ENCODE measurements at regions not wholly inside any gene's neighbourhood (a gene's known extent, or its start where the extent isn't known, plus 50 kb on each side); places are given as distances from the start of the nearest gene placed in this dataset.

DNA sequence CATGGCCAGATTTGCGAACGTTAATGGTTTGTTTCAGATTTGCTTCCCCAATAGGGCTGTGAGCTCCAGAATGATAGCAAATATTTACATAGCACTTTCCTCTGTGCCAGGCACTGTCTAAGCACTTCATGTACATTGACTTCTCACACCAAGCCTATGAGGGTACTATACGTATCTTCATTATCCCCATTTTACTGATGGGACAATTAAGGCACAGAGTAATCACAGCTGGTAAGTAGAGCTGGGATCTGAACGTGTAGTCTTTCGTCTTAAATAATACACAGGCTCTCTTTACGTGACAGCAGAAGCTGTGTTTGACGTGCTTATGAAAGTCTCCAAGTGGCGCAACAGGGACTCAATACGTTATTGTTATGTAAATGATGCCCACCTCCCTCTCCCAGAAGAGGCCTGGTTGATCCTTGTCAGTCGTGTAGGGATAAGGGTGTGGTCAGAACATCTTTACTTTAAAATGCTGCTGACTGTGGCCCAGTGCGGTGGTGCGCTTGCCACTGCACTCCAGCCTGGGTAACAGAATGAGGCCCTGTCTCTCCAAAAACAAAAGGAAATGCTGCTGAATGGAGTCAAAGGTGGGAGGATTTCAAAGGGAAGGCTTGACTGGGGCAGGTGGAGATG lies 66.3 kb upstream of the TCL1B start:
- no peaks in the 10 kb centered on the region for H3K9me3 ChIP-seq (ENCODE audit: control insufficient read depth, insufficient read depth, low read length)
- H4K20me1 ChIP-seq (ENCODE audit: insufficient read depth, low read length): no peaks in the 10 kb centered on the region
- TF ChIP-seq FOS (IDR thresholded peaks at IDR 0.05; ENCODE audit: low read depth, low read length) (no peak), BHLHE40 (IDR thresholded peaks at IDR 0.05; ENCODE audit: low read depth, low read length) (no peak), RFX5 (IDR thresholded peaks at IDR 0.05; ENCODE audit: low read depth, low read length) (no peak), POLR2A (IDR thresholded peaks at IDR 0.05; ENCODE audit: low read depth, low read length) (no peak), MAFK (IDR thresholded peaks at IDR 0.05; ENCODE audit: low read depth, low read length) (no peak), MXI1 (IDR thresholded peaks at IDR 0.05; ENCODE audit: borderline replicate concordance, low read depth, low read length) (no peak), RAD21 (IDR thresholded peaks at IDR 0.05; ENCODE audit: low read length) (no peak)
- TF ChIP-seq, protein P1, sequence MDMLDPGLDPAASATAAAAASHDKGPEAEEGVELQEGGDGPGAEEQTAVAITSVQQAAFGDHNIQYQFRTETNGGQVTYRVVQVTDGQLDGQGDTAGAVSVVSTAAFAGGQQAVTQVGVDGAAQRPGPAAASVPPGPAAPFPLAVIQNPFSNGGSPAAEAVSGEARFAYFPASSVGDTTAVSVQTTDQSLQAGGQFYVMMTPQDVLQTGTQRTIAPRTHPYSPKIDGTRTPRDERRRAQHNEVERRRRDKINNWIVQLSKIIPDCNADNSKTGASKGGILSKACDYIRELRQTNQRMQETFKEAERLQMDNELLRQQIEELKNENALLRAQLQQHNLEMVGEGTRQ (IDR thresholded peaks at IDR 0.05; ENCODE audit: low read depth, low read length): no peak
- TF ChIP-seq, protein P2, sequence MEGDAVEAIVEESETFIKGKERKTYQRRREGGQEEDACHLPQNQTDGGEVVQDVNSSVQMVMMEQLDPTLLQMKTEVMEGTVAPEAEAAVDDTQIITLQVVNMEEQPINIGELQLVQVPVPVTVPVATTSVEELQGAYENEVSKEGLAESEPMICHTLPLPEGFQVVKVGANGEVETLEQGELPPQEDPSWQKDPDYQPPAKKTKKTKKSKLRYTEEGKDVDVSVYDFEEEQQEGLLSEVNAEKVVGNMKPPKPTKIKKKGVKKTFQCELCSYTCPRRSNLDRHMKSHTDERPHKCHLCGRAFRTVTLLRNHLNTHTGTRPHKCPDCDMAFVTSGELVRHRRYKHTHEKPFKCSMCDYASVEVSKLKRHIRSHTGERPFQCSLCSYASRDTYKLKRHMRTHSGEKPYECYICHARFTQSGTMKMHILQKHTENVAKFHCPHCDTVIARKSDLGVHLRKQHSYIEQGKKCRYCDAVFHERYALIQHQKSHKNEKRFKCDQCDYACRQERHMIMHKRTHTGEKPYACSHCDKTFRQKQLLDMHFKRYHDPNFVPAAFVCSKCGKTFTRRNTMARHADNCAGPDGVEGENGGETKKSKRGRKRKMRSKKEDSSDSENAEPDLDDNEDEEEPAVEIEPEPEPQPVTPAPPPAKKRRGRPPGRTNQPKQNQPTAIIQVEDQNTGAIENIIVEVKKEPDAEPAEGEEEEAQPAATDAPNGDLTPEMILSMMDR (conservative IDR thresholded peaks at IDR 0.05; ENCODE audit: low read depth, low read length): no peak
- TF ChIP-seq, protein P3, sequence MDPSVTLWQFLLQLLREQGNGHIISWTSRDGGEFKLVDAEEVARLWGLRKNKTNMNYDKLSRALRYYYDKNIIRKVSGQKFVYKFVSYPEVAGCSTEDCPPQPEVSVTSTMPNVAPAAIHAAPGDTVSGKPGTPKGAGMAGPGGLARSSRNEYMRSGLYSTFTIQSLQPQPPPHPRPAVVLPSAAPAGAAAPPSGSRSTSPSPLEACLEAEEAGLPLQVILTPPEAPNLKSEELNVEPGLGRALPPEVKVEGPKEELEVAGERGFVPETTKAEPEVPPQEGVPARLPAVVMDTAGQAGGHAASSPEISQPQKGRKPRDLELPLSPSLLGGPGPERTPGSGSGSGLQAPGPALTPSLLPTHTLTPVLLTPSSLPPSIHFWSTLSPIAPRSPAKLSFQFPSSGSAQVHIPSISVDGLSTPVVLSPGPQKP (IDR thresholded peaks at IDR 0.05; ENCODE audit: borderline replicate concordance, low read depth, low read length): no peak
- no peak overlapping the region for H2BK20ac ChIP-seq (ENCODE audit: low read depth, low read length)
- ChIA-PET POLR2A (ENCODE audit: unreplicated experiment) (no interaction called here), CTCF (no interaction called here)
- no peaks in the 10 kb centered on the region for H3K9me1 ChIP-seq (ENCODE audit: insufficient read depth, low read length)
- H3K56ac ChIP-seq (ENCODE audit: extremely low read depth, insufficient read depth, low read length): no peak overlapping the region
- no TSS peak for BruUV-seq (replicated peaks)
- no peak overlapping the region for H2BK120ac ChIP-seq (ENCODE audit: low read depth, low read length)
- H2AK5ac ChIP-seq (ENCODE audit: low read depth, low read length): no peak overlapping the region
- H3K4ac ChIP-seq (ENCODE audit: low read depth, low read length): no peak overlapping the region
- no peak for DNase-seq
- H4K91ac ChIP-seq (ENCODE audit: insufficient read depth, low read depth, low read length): no peak overlapping the region
- no peak overlapping the region for H2AK9ac ChIP-seq (replicated peaks; ENCODE audit: low read depth, low read length, poor library complexity)
- dilution Hi-C loops (cut with HindIII; ENCODE audit: low sequenced_read_pairs, unreplicated experiment): no loop called here
- H3K4me3 ChIP-seq (ENCODE audit: insufficient read depth, low read depth, low read length): no peak overlapping the region
- no peak overlapping the region for H3K18ac ChIP-seq (ENCODE audit: low read depth, low read length)
- H4K8ac ChIP-seq (ENCODE audit: low read depth in 2 of 2, low read length in 2 of 2): no peak overlapping the region
- H3K4me2 ChIP-seq (ENCODE audit: low read depth, low read length): no peak overlapping the region
- H3K79me1 ChIP-seq (ENCODE audit: low read depth in 1 of 2, low read length in 2 of 2): no peaks in the 10 kb centered on the region
- H2AFZ ChIP-seq (replicated peaks; ENCODE audit: low read length, poor library complexity): no peak overlapping the region
- 83% methylated on average over 2 of the region's 12 CpGs; no CpG with 5 or more reads in 1 of the 2 experiments for WGBS, 2 experiments (ENCODE audit: extremely low coverage in 2 of 2, insufficient read length in 1 of 2)
- H3K27me3 ChIP-seq (ENCODE audit: control insufficient read depth, insufficient read depth, low read length): no peaks in the 10 kb centered on the region
- no peaks in the 10 kb centered on the region for H3K4me1 ChIP-seq (ENCODE audit: control insufficient read depth, insufficient read depth, low read length)
- H3K27ac ChIP-seq (ENCODE audit: insufficient read depth, low read length): no peak overlapping the region
- H3K14ac ChIP-seq (replicated peaks; ENCODE audit: low read depth, low read length): no peak overlapping the region
- no peak overlapping the region for H2BK5ac ChIP-seq (ENCODE audit: low read depth, low read length, poor library complexity, severe bottlenecking)
- ATAC-seq (ENCODE audit: low read depth): no peak
- intact Hi-C loops (cut with micrococcal nuclease): no loop called here
- H3K9ac ChIP-seq (ENCODE audit: low read depth, low read length): no peak overlapping the region
- H2BK15ac ChIP-seq (ENCODE audit: low read depth, low read length): no peak overlapping the region
- no peaks in the 10 kb centered on the region for H3K36me3 ChIP-seq (ENCODE audit: control insufficient read depth, insufficient read depth, low read length)
- in situ Hi-C loops (cut with MboI; ENCODE audit: low sequenced_read_pairs): no loop called here
- H3K23ac ChIP-seq (ENCODE audit: low read depth, low read length): no peak overlapping the region
- no peak overlapping the region for H4K5ac ChIP-seq (ENCODE audit: low read depth, low read length)

Measured in IMR-90 (cell line).